ENCODE measurements at regions not wholly inside any gene's neighbourhood (a gene's known extent, or its start where the extent isn't known, plus 50 kb on each side); places are given as distances from the start of the nearest gene placed in this dataset.

GRCh38 chr16:66137853-66138252 lies 228.6 kb upstream of the CDH5 start:
- DNase-seq (ENCODE audit: low spot score), result no peak

- DNase-seq (ENCODE audit: low spot score), result no peak
These were observed 229.7 kb upstream of the CDH5 start for GRCh38 chr16:66136841-66137240.

- DNase-seq (ENCODE audit: low spot score), result no peak
These were observed 230.7 kb upstream of the CDH5 start for GRCh38 chr16:66135838-66136237.

- peak; percentile 53 for DNase-seq (ENCODE audit: low spot score)
These were observed 231.1 kb upstream of the CDH5 start for GRCh38 chr16:66135421-66135831.

GRCh38 chr16:66134875-66135274 lies 231.6 kb upstream of the CDH5 start:
- DNase-seq (ENCODE audit: low spot score), result no peak

- DNase-seq (ENCODE audit: low spot score), result no peak
These were observed 232.7 kb upstream of the CDH5 start for GRCh38 chr16:66133643-66134338.

GRCh38 chr16:66131895-66132294 lies 234.6 kb upstream of the CDH5 start:
- peak; percentile 46 for DNase-seq (ENCODE audit: low spot score)

GRCh38 chr16:66131156-66131807 lies 235.2 kb upstream of the CDH5 start:
- DNase-seq (ENCODE audit: low spot score), result no peak

GRCh38 chr16:66130296-66130905 lies 236.1 kb upstream of the CDH5 start:
- DNase-seq (ENCODE audit: low spot score), result peak; percentile 57

GRCh38 chr16:66129196-66129595 lies 237.3 kb upstream of the CDH5 start:
- DNase-seq (ENCODE audit: low spot score), result no peak

GRCh38 chr16:66128371-66128770 lies 238.1 kb upstream of the CDH5 start:
- DNase-seq (ENCODE audit: low spot score), result no peak

- DNase-seq (ENCODE audit: low spot score), result no peak
These were observed 238.8 kb upstream of the CDH5 start for GRCh38 chr16:66127459-66128370.

GRCh38 chr16:66121466-66121865 lies 245.0 kb upstream of the CDH5 start:
- DNase-seq (ENCODE audit: low spot score), result no peak

GRCh38 chr16:66120656-66121055 lies 245.8 kb upstream of the CDH5 start:
- DNase-seq (ENCODE audit: low spot score), result no peak

- DNase-seq (ENCODE audit: low spot score), result peak; percentile 29
These were observed 250.1 kb upstream of the CDH5 start for GRCh38 chr16:66116163-66117002.

- DNase-seq (ENCODE audit: low spot score), result no peak
These were observed 251.1 kb upstream of the CDH5 start for GRCh38 chr16:66115373-66115772.

GRCh38 chr16:66113223-66113622 lies 253.3 kb upstream of the CDH5 start:
- no peak for DNase-seq (ENCODE audit: low spot score)

- DNase-seq (ENCODE audit: low spot score), result no peak
These were observed 256.8 kb upstream of the CDH5 start for GRCh38 chr16:66109677-66110076.

- DNase-seq (ENCODE audit: low spot score), result peak; percentile 47
These were observed 258.8 kb upstream of the CDH5 start for GRCh38 chr16:66107661-66108060.

- DNase-seq (ENCODE audit: low spot score), result peak; percentile 16
These were observed 263.3 kb upstream of the CDH5 start for GRCh38 chr16:66103211-66103610.

GRCh38 chr16:66099306-66099705 lies 267.2 kb upstream of the CDH5 start:
- no peak for DNase-seq (ENCODE audit: low spot score)

Data from hepatic stellate cell (primary cell).